ENCODE measurements at regions not wholly inside any gene's neighbourhood (a gene's known extent, or its start where the extent isn't known, plus 50 kb on each side); places are given as distances from the start of the nearest gene placed in this dataset.

- TF ChIP-seq EZH2 (IDR thresholded peaks at IDR 0.05) (no peak), POLR2AphosphoS5 (IDR thresholded peaks at IDR 0.05; ENCODE audit: borderline replicate concordance, low read depth, low read length) (no peak)
Observed at GRCh38 chr13:107351305-107351704, 783.4 kb upstream of the ARGLU1 start.

Measured in SK-N-MC (cell line).